IPS-NIHi7 (cell line): ENCODE measurements at regions not wholly inside any gene's neighbourhood (a gene's known extent, or its start where the extent isn't known, plus 50 kb on each side); places are given as distances from the start of the nearest gene placed in this dataset.

ENCODE experiments used
- DNase-seq: peaks from one replicate; pipeline ENCODE4 v3.0.0; 2012; ENCODE audit warnings: mixed read lengths; ENCODE audit errors: extremely low spot score

DNA sequence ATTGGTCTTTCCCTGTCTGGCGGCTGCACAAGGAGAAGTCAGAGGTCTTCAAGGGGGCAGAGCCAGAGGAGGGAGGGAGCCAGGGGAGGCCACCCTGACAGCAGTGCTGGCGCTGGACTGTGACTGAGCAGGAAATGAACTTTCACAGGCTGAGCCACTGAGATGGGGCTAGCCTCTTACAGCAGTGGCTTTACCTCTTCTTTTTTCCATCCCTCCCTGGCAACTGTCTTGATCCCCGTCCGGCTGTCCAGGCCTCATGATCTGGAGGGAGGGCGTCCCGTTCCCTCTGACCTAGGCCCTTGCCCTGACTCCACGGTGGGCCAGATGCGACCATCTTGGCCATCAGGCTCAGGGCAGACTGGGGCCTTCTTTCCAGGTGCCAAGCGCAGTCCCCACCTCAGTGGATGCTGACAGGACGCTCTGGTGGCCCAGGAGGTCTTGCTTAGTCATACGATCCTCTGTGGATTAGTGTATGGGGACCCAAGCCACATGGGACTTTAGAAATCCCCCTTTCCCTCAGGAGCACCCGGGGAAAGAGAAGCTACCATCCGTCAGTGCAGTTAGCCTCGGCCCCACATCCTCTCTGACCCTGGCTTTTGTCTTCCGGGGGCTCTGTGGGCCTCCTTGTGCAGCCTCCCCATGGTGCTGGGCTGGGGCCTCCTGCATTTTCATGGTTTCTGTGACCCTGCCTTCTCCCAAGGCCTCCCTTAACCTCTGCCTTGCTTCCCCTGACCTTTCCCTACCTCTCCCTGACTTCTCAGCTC is 57.4 kb upstream of the CCDC167 start:
- no peak for DNase-seq

DNA sequence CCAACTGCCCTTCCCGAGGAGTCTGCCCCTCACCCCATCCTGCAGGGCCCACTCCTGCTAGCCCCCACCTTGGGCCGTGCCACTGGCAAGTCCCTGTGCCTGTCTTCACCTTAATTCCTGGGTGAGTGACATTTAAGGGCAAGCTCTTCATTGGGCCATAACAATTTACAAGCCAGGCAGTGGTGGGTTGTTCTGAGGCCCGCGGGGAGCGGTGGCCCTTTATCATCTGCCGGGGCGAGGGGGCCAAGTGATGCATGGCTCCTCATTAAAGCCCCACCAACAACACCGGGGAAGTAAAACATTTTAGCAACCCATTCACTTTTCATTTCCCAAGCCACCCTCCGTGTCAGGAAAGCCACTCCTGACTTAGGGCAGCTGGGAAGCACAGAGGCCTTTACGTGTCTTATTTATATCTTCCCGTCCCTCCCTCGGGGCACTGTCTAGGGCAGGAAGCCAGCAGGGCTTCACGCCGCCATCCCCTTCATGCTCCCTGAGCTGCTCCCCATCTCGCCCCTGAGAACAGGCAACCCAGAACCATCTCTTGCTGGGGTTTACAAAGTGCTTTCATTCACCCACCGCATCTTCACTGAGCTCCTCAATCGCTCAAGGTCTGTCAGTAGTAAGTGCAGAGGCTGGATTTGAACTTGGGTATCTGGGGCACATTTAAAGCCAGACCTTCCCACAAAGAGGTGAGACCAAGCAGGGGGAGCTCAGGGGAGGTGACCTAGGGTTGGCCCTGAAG is 55.5 kb upstream of the CCDC167 start:
- DNase-seq: no peak

DNA sequence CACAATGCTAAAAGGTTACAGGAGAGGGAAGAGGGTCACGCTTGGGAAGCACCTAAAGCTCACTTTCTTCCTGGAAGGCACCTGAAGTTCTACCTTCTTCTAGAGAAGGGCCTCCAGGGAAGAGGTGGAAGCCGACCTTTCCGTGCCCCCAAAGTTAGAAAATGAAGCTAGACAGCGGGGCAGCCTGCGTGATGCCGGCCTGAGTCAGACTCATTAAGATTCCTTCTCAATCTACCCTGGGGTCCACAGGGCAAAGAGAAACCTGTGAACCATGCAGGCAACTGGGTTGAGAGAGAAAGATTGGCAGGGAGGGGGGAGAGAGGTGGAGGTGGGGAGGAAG is 54.8 kb upstream of the CCDC167 start:
- no peak for DNase-seq

DNA sequence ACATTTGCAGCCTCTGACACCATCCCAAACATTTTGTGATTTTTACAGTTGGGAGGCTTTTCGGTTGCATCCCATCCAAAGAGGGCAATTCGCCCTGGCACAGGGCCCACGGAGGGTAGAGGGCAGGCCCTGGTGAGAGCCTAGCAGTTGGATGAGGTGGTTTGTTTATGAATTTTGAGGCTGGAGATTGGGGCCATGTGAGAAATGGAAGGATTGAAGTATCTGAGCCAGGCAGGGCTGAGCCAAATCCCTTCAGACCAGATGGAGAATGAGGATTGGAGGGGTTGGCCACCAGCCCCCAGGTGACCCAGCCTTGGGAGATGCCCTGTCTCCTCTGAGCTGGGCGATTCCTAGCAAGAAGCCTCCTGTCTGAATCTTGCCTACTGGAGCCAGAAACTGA is 52.6 kb upstream of the CCDC167 start:
- no peak for DNase-seq

DNA sequence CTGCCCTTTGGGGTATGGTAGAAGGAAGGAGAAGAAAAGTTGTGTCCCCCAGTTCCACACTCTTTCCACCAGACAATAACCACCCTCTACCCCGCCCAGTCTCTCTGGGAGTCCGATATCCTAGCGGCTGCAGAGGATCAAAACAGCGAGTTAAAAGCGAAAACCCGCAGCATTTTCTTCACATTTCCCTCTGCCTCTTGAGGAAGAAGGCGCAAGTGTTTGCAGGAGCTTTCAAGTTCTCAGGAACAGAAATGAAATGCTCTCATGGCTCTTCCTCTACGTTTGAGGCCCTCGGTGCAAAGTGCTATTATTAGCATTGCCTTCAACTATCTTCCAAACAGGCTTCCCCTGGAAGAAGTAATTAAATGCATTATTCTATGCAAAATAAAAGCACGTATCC is 52.2 kb upstream of the CCDC167 start:
- DNase-seq: no peak

DNA sequence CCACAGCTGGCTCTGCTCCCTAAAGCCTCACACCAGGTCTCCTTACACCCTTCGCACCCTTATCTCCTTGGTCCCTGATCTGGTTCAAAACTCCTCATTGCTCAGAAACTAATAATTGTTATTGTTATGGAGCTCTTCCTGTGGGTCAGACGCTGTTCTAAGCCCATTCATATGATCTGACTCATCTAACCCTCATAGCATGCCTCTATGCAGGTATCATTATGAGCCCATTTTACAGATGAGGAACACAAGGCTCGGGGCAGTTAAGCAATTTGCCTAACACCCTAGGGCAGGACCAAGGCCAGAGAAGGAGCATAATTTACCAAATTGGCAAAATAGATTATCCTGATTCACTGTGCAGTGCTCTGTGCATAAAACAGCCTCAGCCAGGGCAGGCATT is 51.8 kb upstream of the CCDC167 start:
- no peak for DNase-seq

DNA sequence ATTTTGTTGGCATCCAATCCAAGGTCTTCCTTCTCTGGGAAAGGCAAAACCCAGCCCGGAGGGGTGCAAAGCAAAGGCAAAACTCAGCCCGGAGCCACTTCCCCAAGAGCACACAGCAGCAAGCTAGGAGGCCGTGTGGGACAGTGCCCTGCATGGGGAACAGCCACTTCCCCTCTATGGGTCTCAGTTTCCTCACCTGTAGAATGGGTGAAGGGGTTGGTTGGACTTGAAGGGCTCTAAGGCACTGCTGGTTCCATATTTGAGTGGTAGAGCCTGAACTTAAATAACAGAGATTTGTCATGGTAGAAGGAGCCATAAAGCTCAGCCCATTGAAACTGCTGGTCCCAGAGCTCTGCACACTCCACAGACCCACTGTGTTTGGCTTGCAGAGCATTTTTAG is 51.3 kb upstream of the CCDC167 start:
- DNase-seq: no peak

DNA sequence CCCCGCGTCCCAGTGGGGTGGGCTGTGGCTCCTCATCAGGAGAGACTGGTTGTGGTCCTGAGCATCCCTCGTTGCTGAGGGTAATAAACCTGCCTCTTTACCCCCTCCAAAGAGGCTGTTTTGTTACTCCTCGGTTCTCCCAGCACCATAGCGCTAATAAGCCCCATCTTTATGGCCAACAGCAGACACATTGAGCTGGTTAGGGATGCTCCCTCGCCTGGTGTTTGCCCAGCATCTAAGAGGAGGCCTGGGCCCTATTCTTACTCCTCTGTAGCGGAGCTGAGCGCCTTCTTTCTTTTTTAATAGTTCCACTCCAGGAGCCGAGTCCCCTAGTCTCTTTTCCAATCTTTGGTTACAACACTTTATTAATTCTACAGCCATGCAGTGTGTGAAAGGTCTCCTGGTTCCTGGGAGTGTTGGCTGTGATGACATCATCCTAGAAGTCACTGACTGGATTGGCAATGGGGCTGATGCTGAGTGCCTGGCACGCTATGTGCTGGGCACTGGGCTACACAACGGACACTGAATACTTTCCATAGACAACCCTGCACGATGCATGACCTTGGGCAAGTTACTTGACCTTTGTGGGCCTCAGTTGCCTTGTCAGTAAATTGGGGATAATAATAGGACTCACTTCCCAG is 50.6 kb upstream of the CCDC167 start:
- no peak for DNase-seq

DNA sequence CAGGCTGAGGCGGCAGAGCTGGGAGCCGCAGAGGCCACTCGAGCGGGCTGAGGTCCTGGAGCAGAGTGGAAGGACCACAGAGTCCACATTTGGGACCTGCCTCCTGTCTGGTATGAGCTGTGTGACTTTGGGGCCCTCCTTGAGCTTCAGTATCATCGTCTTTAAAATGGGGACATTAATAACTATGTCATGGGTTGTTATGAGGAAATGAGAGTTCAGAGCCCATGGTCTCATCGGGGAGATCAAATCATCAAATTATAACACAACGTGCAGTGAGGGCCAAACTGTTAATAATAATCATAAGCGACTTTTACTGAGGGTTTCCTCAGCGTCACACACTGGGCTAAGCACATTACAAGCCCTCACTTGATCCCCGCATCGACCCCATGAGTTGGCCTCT is 49.9 kb upstream of the CCDC167 start:
- DNase-seq: no peak
